ENCODE measurements at regions not wholly inside any gene's neighbourhood (a gene's known extent, or its start where the extent isn't known, plus 50 kb on each side); places are given as distances from the start of the nearest gene placed in this dataset.

DNA sequence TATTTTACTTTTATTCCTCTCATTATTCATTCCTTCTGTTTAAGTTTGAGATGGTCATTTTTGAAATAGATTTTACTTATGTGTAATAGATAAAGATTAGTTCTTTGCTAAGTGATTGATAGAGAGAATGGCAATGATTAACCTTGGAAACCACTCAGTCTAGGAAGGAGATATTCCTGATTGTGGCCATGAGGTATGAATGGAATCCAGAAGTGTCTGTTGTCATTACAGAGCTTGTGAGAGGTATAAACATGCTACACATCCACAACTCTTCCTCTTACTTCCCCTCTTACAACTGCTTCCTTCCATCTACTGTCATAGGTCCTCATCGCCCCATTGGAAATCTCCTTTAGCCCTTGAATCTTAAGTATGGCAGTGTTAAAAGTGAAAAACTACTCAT, 988.8 kb upstream of the B3GALT2 start:
- DNase-seq, result no peak
- Mint-ChIP-seq H3K4me3 (no peak overlapping the region), H3K36me3 (ENCODE audit: low read depth) (no peaks in the 10 kb centered on the region), H3K9me3 (no peaks in the 10 kb centered on the region), H3K27me3 (ENCODE audit: low read depth, poor library complexity) (no peaks in the 10 kb centered on the region), H3K4me1 (peaks cover 7% of the 10 kb centered on the region), H3K27ac (no peak overlapping the region)
- TF ChIP-seq, protein P1, sequence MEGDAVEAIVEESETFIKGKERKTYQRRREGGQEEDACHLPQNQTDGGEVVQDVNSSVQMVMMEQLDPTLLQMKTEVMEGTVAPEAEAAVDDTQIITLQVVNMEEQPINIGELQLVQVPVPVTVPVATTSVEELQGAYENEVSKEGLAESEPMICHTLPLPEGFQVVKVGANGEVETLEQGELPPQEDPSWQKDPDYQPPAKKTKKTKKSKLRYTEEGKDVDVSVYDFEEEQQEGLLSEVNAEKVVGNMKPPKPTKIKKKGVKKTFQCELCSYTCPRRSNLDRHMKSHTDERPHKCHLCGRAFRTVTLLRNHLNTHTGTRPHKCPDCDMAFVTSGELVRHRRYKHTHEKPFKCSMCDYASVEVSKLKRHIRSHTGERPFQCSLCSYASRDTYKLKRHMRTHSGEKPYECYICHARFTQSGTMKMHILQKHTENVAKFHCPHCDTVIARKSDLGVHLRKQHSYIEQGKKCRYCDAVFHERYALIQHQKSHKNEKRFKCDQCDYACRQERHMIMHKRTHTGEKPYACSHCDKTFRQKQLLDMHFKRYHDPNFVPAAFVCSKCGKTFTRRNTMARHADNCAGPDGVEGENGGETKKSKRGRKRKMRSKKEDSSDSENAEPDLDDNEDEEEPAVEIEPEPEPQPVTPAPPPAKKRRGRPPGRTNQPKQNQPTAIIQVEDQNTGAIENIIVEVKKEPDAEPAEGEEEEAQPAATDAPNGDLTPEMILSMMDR (IDR thresholded peaks at IDR 0.05), result no peak

DNA sequence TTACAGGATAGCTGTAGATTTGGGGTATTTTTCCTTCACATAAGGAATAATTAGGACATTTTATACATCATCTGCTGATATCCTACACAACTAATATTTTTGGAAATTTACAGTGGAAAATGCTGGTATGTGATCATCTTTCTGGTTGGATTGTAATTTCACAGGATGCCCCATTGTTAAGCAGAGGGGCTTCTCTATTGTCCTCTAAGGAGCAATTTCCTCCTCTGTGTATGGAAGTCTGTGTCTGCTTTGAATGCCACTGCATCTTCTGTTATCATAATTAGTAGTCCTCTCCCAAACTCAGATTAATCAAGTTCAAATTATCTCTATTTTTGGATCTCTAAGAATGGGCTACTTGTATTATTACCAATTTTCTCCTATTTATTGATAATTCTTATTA, 988.1 kb upstream of the B3GALT2 start:
- Mint-ChIP-seq H3K9me3 (no peaks in the 10 kb centered on the region), H3K36me3 (ENCODE audit: low read depth) (no peaks in the 10 kb centered on the region), H3K27me3 (ENCODE audit: low read depth, poor library complexity) (no peaks in the 10 kb centered on the region), H3K27ac (no peak overlapping the region), H3K4me3 (no peak overlapping the region), H3K4me1 (peaks cover 1% of the 10 kb centered on the region)
- DNase-seq, result no peak
- TF ChIP-seq, protein P1 (IDR thresholded peaks at IDR 0.05), result no peak

DNA sequence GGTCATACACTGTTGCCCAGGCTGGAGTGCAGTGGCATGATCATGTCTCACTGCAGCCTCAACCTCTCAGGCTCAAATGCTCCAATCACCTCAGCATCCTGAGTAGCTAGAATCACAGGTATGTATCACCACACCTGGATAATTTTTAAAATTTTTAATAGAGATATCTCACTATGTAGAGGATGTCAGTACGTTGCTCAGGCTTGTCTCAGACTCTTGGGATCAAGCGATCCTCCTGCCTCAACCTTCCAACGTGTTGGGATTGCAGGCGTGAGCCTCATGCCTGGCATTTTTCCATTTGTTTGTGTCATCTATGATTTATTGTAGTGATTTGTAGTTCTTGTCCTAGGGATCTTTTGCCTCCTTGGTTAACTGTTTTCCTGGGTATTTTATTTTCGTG, 985.2 kb upstream of the B3GALT2 start:
- Mint-ChIP-seq H3K27me3 (ENCODE audit: low read depth, poor library complexity) (no peaks in the 10 kb centered on the region), H3K36me3 (ENCODE audit: low read depth) (no peaks in the 10 kb centered on the region), H3K4me3 (no peak overlapping the region), H3K27ac (no peak overlapping the region), H3K9me3 (peaks cover 4% of the 10 kb centered on the region), H3K4me1 (no peaks in the 10 kb centered on the region)
- TF ChIP-seq, protein P1 (IDR thresholded peaks at IDR 0.05), result no peak
- no peak for DNase-seq

DNA sequence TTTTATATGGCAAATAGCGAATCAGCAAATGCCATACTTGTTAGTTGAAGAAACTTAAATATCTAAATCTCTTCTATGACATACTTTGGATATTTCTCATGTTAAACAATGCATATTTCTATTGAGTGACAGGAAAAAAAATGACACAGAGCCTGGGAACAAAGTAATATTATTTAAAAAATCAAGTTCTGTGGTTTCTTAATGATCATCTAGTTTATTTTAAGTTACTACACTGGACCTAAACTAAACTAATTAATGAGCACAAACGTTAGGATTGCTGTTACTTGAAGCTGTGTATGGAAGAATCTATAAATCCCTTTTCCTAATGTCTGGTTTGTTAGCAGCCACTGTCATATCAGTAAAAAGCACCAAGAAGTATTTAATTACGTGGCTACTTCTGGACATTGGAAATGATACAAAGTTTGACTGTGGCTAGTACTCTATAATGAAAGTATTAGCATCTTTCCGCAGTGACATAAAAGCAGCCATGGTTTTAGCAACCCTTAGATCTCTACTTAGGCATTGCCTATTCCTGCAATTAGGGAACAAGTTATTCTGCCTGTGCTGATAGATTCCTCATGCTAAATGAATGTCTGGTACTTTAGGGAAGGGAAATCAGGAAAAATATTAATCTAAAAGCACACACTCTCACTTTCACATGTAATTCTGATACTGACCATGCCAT, 981.7 kb upstream of the B3GALT2 start:
- DNase-seq, result no peak
- Mint-ChIP-seq H3K27me3 (ENCODE audit: low read depth, poor library complexity) (no peaks in the 10 kb centered on the region), H3K4me1 (no peaks in the 10 kb centered on the region), H3K9me3 (peaks cover 4% of the 10 kb centered on the region), H3K27ac (no peak overlapping the region), H3K36me3 (ENCODE audit: low read depth) (no peaks in the 10 kb centered on the region), H3K4me3 (no peak overlapping the region)
- TF ChIP-seq, protein P1 (IDR thresholded peaks at IDR 0.05), result no peak

DNA sequence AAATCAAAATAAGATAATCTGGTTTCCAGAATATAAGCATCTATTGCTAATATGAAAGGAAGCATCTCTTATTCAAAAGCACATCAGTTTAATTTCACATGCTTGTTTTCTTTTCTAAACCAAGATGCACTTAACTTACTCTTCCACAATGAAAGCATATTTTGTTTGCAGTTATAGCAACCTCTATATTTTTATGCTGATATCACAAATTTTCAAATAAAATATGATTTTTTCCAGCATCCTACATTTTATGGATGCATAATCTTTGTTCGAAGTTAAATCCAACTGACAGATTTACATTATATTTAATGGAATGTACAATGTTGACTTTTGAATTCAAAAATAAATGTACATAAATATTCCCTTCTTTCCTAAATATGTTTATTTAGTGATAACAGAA, 978.3 kb upstream of the B3GALT2 start:
- Mint-ChIP-seq H3K36me3 (ENCODE audit: low read depth) (no peaks in the 10 kb centered on the region), H3K9me3 (peaks cover 4% of the 10 kb centered on the region), H3K4me3 (no peak overlapping the region), H3K27ac (no peak overlapping the region), H3K27me3 (ENCODE audit: low read depth, poor library complexity) (peaks cover 3% of the 10 kb centered on the region), H3K4me1 (no peaks in the 10 kb centered on the region)
- DNase-seq, result no peak
- TF ChIP-seq, protein P1 (IDR thresholded peaks at IDR 0.05), result no peak

DNA sequence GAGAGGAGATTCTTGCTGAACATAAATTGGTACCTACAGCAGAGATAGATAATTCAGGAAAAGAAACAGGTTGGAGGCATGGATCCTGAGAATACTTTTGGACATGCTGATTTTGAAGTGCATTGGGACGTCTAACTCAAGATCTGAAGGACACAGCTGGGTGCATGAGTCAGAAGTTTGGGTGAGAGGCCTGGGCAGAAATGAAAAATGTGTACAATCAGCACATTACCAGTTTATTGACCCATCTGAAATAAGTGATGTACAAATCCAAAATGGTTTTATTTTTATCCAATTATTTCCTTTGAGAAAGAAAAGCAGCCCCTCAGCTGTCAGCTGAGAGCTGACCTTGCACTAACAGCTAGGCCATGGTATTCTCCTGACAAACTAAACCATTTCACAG, 975.2 kb upstream of the B3GALT2 start:
- H3K27me3 Mint-ChIP-seq (ENCODE audit: low read depth, poor library complexity), result peaks cover 3% of the 10 kb centered on the region
- H3K9me3 Mint-ChIP-seq, result peaks cover 16% of the 10 kb centered on the region
- H3K4me3 Mint-ChIP-seq, result no peak overlapping the region
- H3K36me3 Mint-ChIP-seq (ENCODE audit: low read depth), result no peaks in the 10 kb centered on the region
- H3K27ac Mint-ChIP-seq, result no peak overlapping the region
- TF ChIP-seq, protein P1 (IDR thresholded peaks at IDR 0.05), result no peak
- no peak for DNase-seq
- no peaks in the 10 kb centered on the region for H3K4me1 Mint-ChIP-seq
